ENCODE measurements at regions not wholly inside any gene's neighbourhood (a gene's known extent, or its start where the extent isn't known, plus 50 kb on each side); places are given as distances from the start of the nearest gene placed in this dataset.

DNA sequence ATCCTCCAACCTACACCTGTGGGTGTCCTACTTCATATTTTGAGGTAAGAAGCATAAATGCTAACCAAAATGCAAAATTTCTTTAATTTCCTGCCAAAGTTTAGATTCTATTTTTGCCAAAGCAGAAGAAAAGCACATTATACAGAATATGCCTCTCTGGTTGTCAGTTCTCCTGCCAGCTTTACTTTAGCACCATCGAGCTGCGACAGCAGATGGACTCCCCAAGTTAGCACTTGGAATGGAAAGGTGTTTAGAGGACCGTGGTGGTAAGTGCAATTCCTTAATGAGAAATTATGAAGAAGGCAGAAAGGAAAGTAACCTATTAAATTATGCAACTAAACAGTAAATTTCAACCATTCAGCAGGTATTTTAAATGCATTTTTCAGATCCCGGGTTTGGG lies 326.6 kb downstream of the RERGL start:
- H3K9ac ChIP-seq (replicated peaks in 1 of 4; ENCODE audit: extremely low read depth in 1 of 4, low read depth in 3 of 4, low read length in 3 of 4) = no peak overlapping the region
- H2AFZ ChIP-seq (ENCODE audit: low read length) = no peak overlapping the region
- DNase-seq (ENCODE audit: low read depth in 1 of 2, low spot score in 2 of 2) = no peak
- no peak for FAIRE-seq
- no peak overlapping the region for H2BK5ac ChIP-seq (ENCODE audit: low read depth, low read length)
- no peak overlapping the region for H2BK20ac ChIP-seq (ENCODE audit: low read length)
- no peaks in the 10 kb centered on the region for H3K23me2 ChIP-seq (ENCODE audit: low read depth, low read length)
- TF ChIP-seq POLR2A (IDR thresholded peaks at IDR 0.05; ENCODE audit: control extremely low read depth in 1 of 2, low read depth in 2 of 2, low read length in 2 of 2) (no peak), RFX5 (IDR thresholded peaks at IDR 0.05; ENCODE audit: borderline replicate concordance, low read depth, low read length) (no peak), SAP30 (IDR thresholded peaks at IDR 0.05; ENCODE audit: insufficient read depth, insufficient replicate concordance, low read length) (no peak), RXRA (IDR thresholded peaks at IDR 0.05; ENCODE audit: insufficient read depth, low read depth, low read length) (no peak), CHD2 (IDR thresholded peaks at IDR 0.05; ENCODE audit: low read length) (no peak), RBBP5 (IDR thresholded peaks at IDR 0.05; ENCODE audit: borderline replicate concordance, low read depth, low read length) (no peak), PHF8 (conservative IDR thresholded peaks at IDR 0.05; ENCODE audit: low read depth, low read length) (no peak), JUND (IDR thresholded peaks at IDR 0.05; ENCODE audit: low read length) (no peak), CEBPB (IDR thresholded peaks at IDR 0.05; ENCODE audit: low read depth, low read length) (no peak), MAFK (IDR thresholded peaks at IDR 0.05; ENCODE audit: low read depth, low read length) (no peak), FOSL1 (IDR thresholded peaks at IDR 0.05; ENCODE audit: insufficient read depth, low read depth, low read length) (no peak)
- WGBS, 2 experiments (ENCODE audit: extremely low coverage in 1 of 2, insufficient coverage in 1 of 2, insufficient read length in 1 of 2, insufficient replicate concordance in 2 of 2, low coverage in 1 of 2, low lambda C conversion rate in 2 of 2, missing lambda C conversion rate in 1 of 2) = 90% methylated on average over 4 of the region's 4 CpGs; no CpG with 5 or more reads in 1 of the 2 experiments
- no peak overlapping the region for H4K91ac ChIP-seq (replicated peaks; ENCODE audit: insufficient read length, low read length)
- H4K5ac ChIP-seq (ENCODE audit: insufficient read length, low read depth, low read length) = no peak overlapping the region
- no peak overlapping the region for H2BK120ac ChIP-seq (replicated peaks; ENCODE audit: low read depth, low read length)
- no peak overlapping the region for H2BK15ac ChIP-seq (ENCODE audit: low read length)
- no peaks in the 10 kb centered on the region for H3K9me3 ChIP-seq (ENCODE audit: insufficient read depth in 2 of 2, low read depth in 1 of 2, low read length in 1 of 2)
- no peaks in the 10 kb centered on the region for H3K4me1 ChIP-seq (replicated peaks in 1 of 4; ENCODE audit: control insufficient read depth in 3 of 4, insufficient read depth in 4 of 4, low read length in 3 of 4)
- no peaks in the 10 kb centered on the region for H3K36me3 ChIP-seq (ENCODE audit: control insufficient read depth in 2 of 4, insufficient read depth in 4 of 4, low read length in 3 of 4)
- no peak overlapping the region for H3K14ac ChIP-seq (ENCODE audit: insufficient read length)
- no peaks in the 10 kb centered on the region for H4K20me1 ChIP-seq (replicated peaks in 1 of 2; ENCODE audit: control insufficient read depth in 1 of 2, insufficient read depth in 2 of 2, low read length in 2 of 2)
- H3K79me1 ChIP-seq (ENCODE audit: low read depth, low read length) = no peaks in the 10 kb centered on the region
- H3K27me3 ChIP-seq (replicated peaks in 1 of 4; ENCODE audit: control insufficient read depth in 3 of 4, extremely low read depth in 1 of 4, insufficient read depth in 3 of 4, low read length in 3 of 4) = no peaks in the 10 kb centered on the region
- H3K27ac ChIP-seq (ENCODE audit: low read depth, low read length) = no peak overlapping the region
- H3K23ac ChIP-seq (ENCODE audit: insufficient read length) = no peak overlapping the region
- CTCF ChIA-PET (ENCODE audit: partially characterized antibody) = no interaction called here
- H4K8ac ChIP-seq (ENCODE audit: extremely low read depth, insufficient read depth, low read length) = no peak overlapping the region
- H3K18ac ChIP-seq (ENCODE audit: extremely low read depth, low read length) = no peak overlapping the region
- no peak overlapping the region for H3K56ac ChIP-seq (replicated peaks; ENCODE audit: insufficient read length, low read depth, low read length)
- H3K4me2 ChIP-seq (ENCODE audit: insufficient read depth in 1 of 2, low read depth in 2 of 2, low read length in 2 of 2) = no peak overlapping the region
- H2BK12ac ChIP-seq (ENCODE audit: low read depth, low read length) = no peak overlapping the region
- H2AK5ac ChIP-seq (ENCODE audit: low read depth, low read length) = no peak overlapping the region
- no peaks in the 10 kb centered on the region for H3K79me2 ChIP-seq (ENCODE audit: control insufficient read depth in 1 of 2, insufficient read depth in 2 of 2, low read length in 2 of 2)
- H3K4ac ChIP-seq (replicated peaks; ENCODE audit: insufficient read length, low read depth, low read length) = no peak overlapping the region
- POLR2A ChIA-PET (ENCODE audit: partially characterized antibody) = no interaction called here
- no peak overlapping the region for H3K4me3 ChIP-seq (ENCODE audit: extremely low read depth in 1 of 4, insufficient read depth in 2 of 4, low read depth in 3 of 4, low read length in 4 of 4)

All from H1 (cell line).